ENCODE measurements at regions not wholly inside any gene's neighbourhood (a gene's known extent, or its start where the extent isn't known, plus 50 kb on each side); places are given as distances from the start of the nearest gene placed in this dataset.

GRCh38 chr6:96301781-96302180 is 219.8 kb upstream of the UFL1 start:
- no peak for TF ChIP-seq CTCF (IDR thresholded peaks at IDR 0.05; ENCODE audit: low read depth, low read length)
- Histone ChIP-seq H3K27me3 (ENCODE audit: insufficient read depth, low read depth, severe bottlenecking) (no peaks in the 10 kb centered on the region), H3K36me3 (no peaks in the 10 kb centered on the region), H3K27ac (no peak overlapping the region), H3K4me3 (ENCODE audit: low read depth, low read length) (no peak overlapping the region), H3K9me3 (ENCODE audit: severe bottlenecking) (no peaks in the 10 kb centered on the region)
- no peak for DNase-seq

- no peak for TF ChIP-seq CTCF (IDR thresholded peaks at IDR 0.05; ENCODE audit: low read depth, low read length)
- Histone ChIP-seq H3K4me3 (ENCODE audit: low read depth, low read length) (no peak overlapping the region), H3K27ac (no peak overlapping the region), H3K27me3 (ENCODE audit: insufficient read depth, low read depth, severe bottlenecking) (no peaks in the 10 kb centered on the region), H3K9me3 (ENCODE audit: severe bottlenecking) (no peaks in the 10 kb centered on the region), H3K36me3 (no peaks in the 10 kb centered on the region)
- DNase-seq = no peak
Measured at GRCh38 chr6:96302991-96303390, 218.6 kb upstream of the UFL1 start.

- Histone ChIP-seq H3K27me3 (ENCODE audit: insufficient read depth, low read depth, severe bottlenecking) (no peaks in the 10 kb centered on the region), H3K27ac (no peak overlapping the region), H3K36me3 (no peaks in the 10 kb centered on the region), H3K4me3 (ENCODE audit: low read depth, low read length) (no peak overlapping the region), H3K9me3 (ENCODE audit: severe bottlenecking) (no peaks in the 10 kb centered on the region)
- DNase-seq = no peak
- TF ChIP-seq CTCF (IDR thresholded peaks at IDR 0.05; ENCODE audit: low read depth, low read length) = no peak
Measured at GRCh38 chr6:96304997-96305396, 216.6 kb upstream of the UFL1 start.

- H3K9me3 ChIP-seq (ENCODE audit: severe bottlenecking) = no peaks in the 10 kb centered on the region
- H3K27ac ChIP-seq = no peak overlapping the region
- no peaks in the 10 kb centered on the region for H3K36me3 ChIP-seq
- H3K4me3 ChIP-seq (ENCODE audit: low read depth, low read length) = no peak overlapping the region
- no peaks in the 10 kb centered on the region for H3K27me3 ChIP-seq (ENCODE audit: insufficient read depth, low read depth, severe bottlenecking)
- DNase-seq = no peak
- TF ChIP-seq CTCF (IDR thresholded peaks at IDR 0.05; ENCODE audit: low read depth, low read length) = no peak
Measured at GRCh38 chr6:96330884-96331283, 190.7 kb upstream of the UFL1 start.

- no peak overlapping the region for H3K27ac ChIP-seq
- DNase-seq = no peak
- no peaks in the 10 kb centered on the region for H3K9me3 ChIP-seq (ENCODE audit: severe bottlenecking)
- no peak overlapping the region for H3K4me3 ChIP-seq (ENCODE audit: low read depth, low read length)
- no peaks in the 10 kb centered on the region for H3K27me3 ChIP-seq (ENCODE audit: insufficient read depth, low read depth, severe bottlenecking)
- no peak for TF ChIP-seq CTCF (IDR thresholded peaks at IDR 0.05; ENCODE audit: low read depth, low read length)
- no peaks in the 10 kb centered on the region for H3K36me3 ChIP-seq
Measured at GRCh38 chr6:96340164-96340563, 181.4 kb upstream of the UFL1 start.

- Histone ChIP-seq H3K27ac (no peak overlapping the region), H3K27me3 (ENCODE audit: insufficient read depth, low read depth, severe bottlenecking) (no peaks in the 10 kb centered on the region), H3K9me3 (ENCODE audit: severe bottlenecking) (no peaks in the 10 kb centered on the region), H3K36me3 (no peaks in the 10 kb centered on the region), H3K4me3 (ENCODE audit: low read depth, low read length) (no peak overlapping the region)
- TF ChIP-seq CTCF (IDR thresholded peaks at IDR 0.05; ENCODE audit: low read depth, low read length) = no peak
- no peak for DNase-seq
Measured at GRCh38 chr6:96345501-96345900, 176.1 kb upstream of the UFL1 start.
